SK-N-MC (cell line): ENCODE measurements at regions not wholly inside any gene's neighbourhood (a gene's known extent, or its start where the extent isn't known, plus 50 kb on each side); places are given as distances from the start of the nearest gene placed in this dataset.

Experiments used
- DNase-seq: peaks from one replicate; pipeline ENCODE4 v3.0.0-alpha.2; 2011; ENCODE audit warnings: low read depth, low spot score
- H3K27ac ChIP-seq: fragments of 200-600 bp; sonication (generic); 2 replicates; pipeline ENCODE4 v1.5.1; 2016; ENCODE audit warnings: mixed run types
- H3K36me3 ChIP-seq: fragments of 200-600 bp; sonication (generic); 2 replicates; pipeline ENCODE4 v1.6.1; 2017; ENCODE audit warnings: antibody characterized with exemption, low read length, mixed read lengths; ENCODE audit not compliant: insufficient read depth
- H3K4me3 ChIP-seq: fragments of 200-600 bp; sonication (generic); 2 replicates; pipeline ENCODE4 v1.5.1; 2016
- H3K9ac ChIP-seq: fragments of 200-600 bp; sonication (generic); 2 replicates; pipeline ENCODE4 v1.8.0; 2017; ENCODE audit warnings: mixed run types, mixed read lengths; ENCODE audit not compliant: insufficient read length
- H3K9me3 ChIP-seq: fragments of 200-600 bp; sonication (generic); 2 replicates; pipeline ENCODE4 v1.6.1; 2017; ENCODE audit warnings: low read depth, mild to moderate bottlenecking, antibody characterized with exemption, low read length, moderate library complexity, mixed read lengths
- EZH2 ChIP-seq: fragments of 200-600 bp; sonication (generic); IDR thresholded peaks from one replicate; pipeline ENCODE4 v1.6.1; 2017; ENCODE audit warnings: antibody characterized with exemption
- FOXP2 ChIP-seq: optimal IDR thresholded peaks from 2 replicates; pipeline ENCODE3; 2011; ENCODE audit warnings: mild to moderate bottlenecking, moderate library complexity; ENCODE audit not compliant: insufficient read depth; ENCODE audit errors: extremely low read length, control extremely low read depth
- POLR2AphosphoS5 ChIP-seq: IDR thresholded peaks from 2 replicates; pipeline ENCODE4 v1.6.1; 2012; ENCODE audit warnings: mild to moderate bottlenecking, low read depth, low read length, borderline replicate concordance

DNA sequence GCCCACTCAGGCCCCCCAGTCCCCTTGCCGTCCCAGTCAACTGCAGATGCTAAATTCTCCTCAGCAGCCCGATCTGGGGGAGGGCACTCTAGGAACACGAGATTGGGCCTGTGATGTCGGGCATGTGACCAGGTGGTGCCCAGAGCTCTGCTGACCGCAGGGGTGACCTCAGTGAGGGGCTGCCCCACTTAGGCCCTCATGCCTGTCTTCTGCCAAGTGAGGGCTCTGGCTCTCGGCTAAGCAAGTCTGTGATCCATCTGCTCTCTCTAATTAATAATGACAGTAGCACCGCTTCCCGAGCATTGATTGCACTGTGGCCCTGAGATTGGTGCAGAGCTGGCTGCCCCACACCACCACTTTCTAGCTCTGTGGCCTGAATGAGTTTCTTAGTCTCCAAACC lies 138.8 kb downstream of the MRM1 start:
- Histone ChIP-seq H3K9ac (no peak overlapping the region), H3K9me3 (no peaks in the 10 kb centered on the region), H3K4me3 (no peak overlapping the region), H3K36me3 (no peaks in the 10 kb centered on the region), H3K27ac (no peak overlapping the region)
- no peak for TF ChIP-seq POLR2AphosphoS5
- no peak for TF ChIP-seq EZH2
- no peak for TF ChIP-seq FOXP2
- no peak for DNase-seq

DNA sequence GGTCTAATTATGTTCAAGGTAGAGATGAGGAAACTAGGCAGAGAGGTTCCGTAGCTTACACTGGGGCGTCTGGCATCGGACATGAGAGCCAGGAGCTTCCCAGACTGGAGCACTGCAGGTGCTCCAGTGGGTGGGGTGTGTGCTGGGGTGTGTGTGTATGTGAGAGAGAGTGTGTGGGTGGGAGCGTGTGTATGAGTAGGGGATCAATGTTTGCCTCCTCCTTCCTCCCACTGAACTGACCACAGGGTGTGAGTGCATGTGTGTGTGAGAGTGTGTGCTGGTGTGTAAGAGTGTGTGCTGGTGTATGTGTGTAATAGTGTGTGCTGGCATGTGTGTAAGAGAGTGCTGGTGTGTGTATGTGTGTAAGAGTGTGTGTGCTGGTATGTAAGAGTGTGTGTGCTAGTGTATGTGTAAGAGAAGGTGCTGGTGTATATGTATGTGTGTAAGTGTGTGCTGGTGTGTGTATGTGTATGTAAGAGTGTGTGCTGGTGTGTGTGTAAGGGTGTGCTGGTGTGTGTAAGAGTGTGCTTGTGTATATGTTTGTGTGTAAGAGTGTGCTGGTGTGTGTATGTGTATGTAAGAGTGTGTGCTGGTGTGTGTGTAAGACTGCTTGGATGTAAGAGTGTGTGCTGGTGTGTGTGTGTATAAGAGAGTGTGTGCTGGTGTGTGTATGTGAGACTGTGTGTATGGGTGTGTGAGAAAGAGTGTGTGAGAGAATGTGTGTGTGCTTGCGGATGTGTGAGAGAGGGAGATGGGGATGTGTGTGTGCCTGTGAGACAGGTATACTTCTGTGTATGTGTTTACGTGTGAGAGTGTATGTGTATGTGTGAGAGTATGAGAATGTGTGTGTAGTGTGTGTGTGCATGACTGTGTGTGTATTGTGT lies 139.9 kb downstream of the MRM1 start:
- no peak overlapping the region for H3K4me3 ChIP-seq
- no peak overlapping the region for H3K9ac ChIP-seq
- no peak overlapping the region for H3K27ac ChIP-seq
- no peaks in the 10 kb centered on the region for H3K9me3 ChIP-seq
- TF ChIP-seq FOXP2, result no peak
- TF ChIP-seq EZH2, result no peak
- TF ChIP-seq POLR2AphosphoS5, result no peak
- no peak for DNase-seq
- H3K36me3 ChIP-seq, result no peaks in the 10 kb centered on the region

DNA sequence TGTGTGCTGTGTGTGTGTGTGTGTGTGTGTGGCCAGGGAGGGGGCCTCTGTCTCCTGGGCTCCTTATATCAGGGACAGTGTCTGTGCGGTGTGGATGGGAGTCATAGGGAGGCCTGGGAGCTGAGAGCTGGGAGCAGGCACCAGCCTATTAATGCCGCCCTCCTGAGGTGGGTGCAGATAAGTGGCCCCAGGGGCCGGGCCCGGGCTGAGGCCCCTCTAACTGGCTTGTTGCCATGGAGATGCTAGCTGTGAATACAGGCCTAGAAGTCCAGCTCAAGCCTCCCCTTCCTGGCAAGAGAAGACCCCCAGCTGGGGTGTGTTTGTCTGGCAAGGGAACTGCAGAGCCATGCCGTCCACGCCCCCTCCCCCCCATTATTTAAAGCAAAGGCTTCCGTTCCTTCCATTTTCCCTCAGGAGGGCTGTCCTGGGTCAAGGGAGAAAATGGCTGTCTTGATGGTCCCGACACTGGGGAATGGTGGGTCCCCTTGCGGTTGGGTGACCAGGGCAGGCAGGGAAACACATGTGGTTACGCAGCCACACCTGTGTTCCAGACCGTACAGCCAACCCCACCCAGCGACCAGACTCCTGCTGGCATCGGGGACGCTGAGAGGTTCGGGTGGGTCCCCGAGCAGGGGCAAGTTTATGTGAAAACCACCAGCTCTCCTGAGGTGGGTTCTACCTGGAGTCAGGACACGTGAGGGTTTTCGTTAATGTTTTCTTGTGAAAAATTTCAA lies 141.1 kb downstream of the MRM1 start:
- no peak for DNase-seq
- no peak overlapping the region for H3K27ac ChIP-seq
- H3K4me3 ChIP-seq, result no peak overlapping the region
- H3K9me3 ChIP-seq, result no peaks in the 10 kb centered on the region
- H3K9ac ChIP-seq, result no peak overlapping the region
- TF ChIP-seq EZH2 (no peak), FOXP2 (no peak), POLR2AphosphoS5 (no peak)
- H3K36me3 ChIP-seq, result no peaks in the 10 kb centered on the region

- TF ChIP-seq POLR2AphosphoS5, result no peak
- no peak for TF ChIP-seq EZH2
- TF ChIP-seq FOXP2, result no peak
- no peak for DNase-seq
Measured at GRCh38 chr17:36743130-36743529, 141.7 kb downstream of the MRM1 start.

DNA sequence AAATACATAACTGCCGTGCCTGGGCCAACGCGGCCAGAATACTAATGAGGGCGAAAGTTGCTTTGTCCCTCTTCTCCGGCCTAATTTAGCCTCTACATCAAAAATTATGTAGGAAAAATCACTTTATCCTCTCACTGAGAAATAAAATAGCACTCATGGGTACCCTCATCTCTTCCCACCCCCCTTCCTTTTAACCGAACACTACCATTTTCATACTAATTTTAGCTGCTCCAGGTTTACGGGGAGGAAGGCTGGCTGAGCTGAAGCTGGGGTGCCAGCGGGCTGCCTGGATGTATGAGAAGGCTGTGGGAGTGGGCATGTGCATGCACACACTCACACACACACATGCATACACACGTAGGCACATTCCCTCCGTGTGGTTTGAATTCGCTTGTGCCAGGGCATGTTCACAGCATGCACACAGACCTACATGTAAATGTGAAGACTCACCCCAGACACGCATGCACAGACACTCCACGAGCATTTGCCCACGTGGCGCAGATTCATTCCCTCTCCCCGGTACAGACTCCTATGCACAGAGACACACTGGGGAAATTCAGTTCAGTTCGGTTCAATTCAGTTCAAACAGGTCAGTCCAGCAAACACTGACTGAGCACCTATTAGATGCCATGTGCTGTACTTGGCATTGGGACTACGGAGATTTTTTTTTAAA lies 145.1 kb downstream of the MRM1 start:
- DNase-seq, result no peak
- no peak overlapping the region for H3K9ac ChIP-seq
- no peaks in the 10 kb centered on the region for H3K9me3 ChIP-seq
- TF ChIP-seq FOXP2 (no peak), EZH2 (no peak), POLR2AphosphoS5 (no peak)
- peak overlapping the region; percentile 50; the same call in 1 of the 2 replicates for H3K27ac ChIP-seq
- H3K36me3 ChIP-seq, result no peaks in the 10 kb centered on the region
- H3K4me3 ChIP-seq, result no peak overlapping the region; the same call in 1 of the 2 replicates

More at GRCh38 chr17:36743130-36743529, 141.7 kb downstream of the MRM1 start:
- H3K9ac ChIP-seq, result no peak overlapping the region
- H3K9me3 ChIP-seq, result no peaks in the 10 kb centered on the region
- H3K27ac ChIP-seq, result no peak overlapping the region
- H3K36me3 ChIP-seq, result no peaks in the 10 kb centered on the region
- H3K4me3 ChIP-seq, result no peak overlapping the region

- no peaks in the 10 kb centered on the region for H3K9me3 ChIP-seq
- H3K4me3 ChIP-seq, result no peak overlapping the region
- H3K36me3 ChIP-seq, result no peaks in the 10 kb centered on the region
- no peak overlapping the region for H3K27ac ChIP-seq
- DNase-seq, result no peak
- H3K9ac ChIP-seq, result no peak overlapping the region
- TF ChIP-seq FOXP2, result no peak
- TF ChIP-seq POLR2AphosphoS5, result no peak
- TF ChIP-seq EZH2, result no peak
Measured at GRCh38 chr17:36747861-36748260, 146.5 kb downstream of the MRM1 start.

DNA sequence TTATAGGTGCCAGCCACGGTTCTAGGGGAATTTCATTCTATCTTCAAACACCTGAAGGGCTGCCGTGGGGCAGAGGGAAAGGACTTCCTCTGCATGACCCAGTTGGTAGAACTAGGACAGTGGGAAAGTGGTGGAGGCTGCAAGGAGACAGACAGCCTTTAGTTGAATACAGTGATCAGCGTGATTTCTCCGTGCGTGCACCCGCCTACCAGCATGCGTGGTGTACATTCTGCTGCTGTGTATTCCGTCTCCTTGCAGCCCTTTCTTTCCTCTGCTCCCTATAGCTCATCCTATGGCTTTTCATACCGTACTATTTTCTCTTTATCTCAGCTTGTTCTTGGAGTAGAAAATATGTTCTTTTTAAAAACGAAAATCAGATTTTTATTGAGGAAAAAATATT lies 146.9 kb downstream of the MRM1 start:
- no peak overlapping the region for H3K27ac ChIP-seq
- no peak overlapping the region for H3K9ac ChIP-seq
- H3K36me3 ChIP-seq, result no peaks in the 10 kb centered on the region
- no peak for DNase-seq
- H3K9me3 ChIP-seq, result no peaks in the 10 kb centered on the region
- no peak for TF ChIP-seq FOXP2
- no peak for TF ChIP-seq POLR2AphosphoS5
- no peak overlapping the region for H3K4me3 ChIP-seq

DNA sequence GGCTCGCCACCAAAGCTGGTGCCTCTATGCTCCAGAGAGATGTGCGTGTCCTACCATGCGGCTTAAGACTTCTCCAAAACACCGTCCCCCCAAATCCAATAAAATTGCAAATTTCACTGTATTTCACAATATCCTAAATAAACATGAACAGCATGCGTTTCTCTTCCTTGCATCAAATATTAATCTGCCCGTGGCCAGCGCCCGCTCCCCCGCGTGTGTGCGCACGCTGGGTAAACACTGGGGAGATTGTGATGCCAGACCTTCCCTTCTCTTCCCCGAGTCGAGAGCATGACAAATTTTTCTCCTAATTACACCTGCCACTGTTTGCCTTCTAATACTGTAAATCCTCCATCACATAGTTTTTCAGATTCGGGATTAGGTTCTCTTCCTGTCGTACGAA lies 148.1 kb downstream of the MRM1 start:
- TF ChIP-seq POLR2AphosphoS5, result no peak
- TF ChIP-seq EZH2, result no peak
- no peak for TF ChIP-seq FOXP2
- 0 out of 2 replicates have a peak overlapping the region, but pooled peaks have one; percentile 19 for H3K4me3 ChIP-seq
- DNase-seq, result no peak
- no peak overlapping the region for H3K9ac ChIP-seq
- H3K36me3 ChIP-seq, result no peaks in the 10 kb centered on the region
- H3K9me3 ChIP-seq, result no peaks in the 10 kb centered on the region
- no peak overlapping the region for H3K27ac ChIP-seq
